PC-3 (cell line): ENCODE measurements at regions not wholly inside any gene's neighbourhood (a gene's known extent, or its start where the extent isn't known, plus 50 kb on each side); places are given as distances from the start of the nearest gene placed in this dataset.

Experiments
- EZH2 ChIP-seq: fragments of 300-600 bp; sonication (generic); IDR thresholded peaks from one replicate; pipeline ENCODE4 v1.6.1; 2017; ENCODE audit warnings: antibody characterized with exemption, mild to moderate bottlenecking, low read length; ENCODE audit not compliant: unreplicated experiment
- EZH2phosphoT487 ChIP-seq: fragments of 300-600 bp; sonication (generic); IDR thresholded peaks from 2 replicates; pipeline ENCODE4 v1.6.1; 2018; ENCODE audit warnings: mild to moderate bottlenecking, antibody characterized with exemption, low read length, borderline replicate concordance
- TF ChIP-seq, protein P1 (sequence below): fragments of 300-600 bp; sonication (generic); conservative IDR thresholded peaks from 2 replicates; pipeline ENCODE4 v1.5.1; 2017; ENCODE audit warnings: antibody characterized with exemption, low read depth, mild to moderate bottlenecking, low read length

GRCh38 chr4:183392377-183392776, 52.1 kb upstream of the CDKN2AIP start:
- TF ChIP-seq, protein P1, sequence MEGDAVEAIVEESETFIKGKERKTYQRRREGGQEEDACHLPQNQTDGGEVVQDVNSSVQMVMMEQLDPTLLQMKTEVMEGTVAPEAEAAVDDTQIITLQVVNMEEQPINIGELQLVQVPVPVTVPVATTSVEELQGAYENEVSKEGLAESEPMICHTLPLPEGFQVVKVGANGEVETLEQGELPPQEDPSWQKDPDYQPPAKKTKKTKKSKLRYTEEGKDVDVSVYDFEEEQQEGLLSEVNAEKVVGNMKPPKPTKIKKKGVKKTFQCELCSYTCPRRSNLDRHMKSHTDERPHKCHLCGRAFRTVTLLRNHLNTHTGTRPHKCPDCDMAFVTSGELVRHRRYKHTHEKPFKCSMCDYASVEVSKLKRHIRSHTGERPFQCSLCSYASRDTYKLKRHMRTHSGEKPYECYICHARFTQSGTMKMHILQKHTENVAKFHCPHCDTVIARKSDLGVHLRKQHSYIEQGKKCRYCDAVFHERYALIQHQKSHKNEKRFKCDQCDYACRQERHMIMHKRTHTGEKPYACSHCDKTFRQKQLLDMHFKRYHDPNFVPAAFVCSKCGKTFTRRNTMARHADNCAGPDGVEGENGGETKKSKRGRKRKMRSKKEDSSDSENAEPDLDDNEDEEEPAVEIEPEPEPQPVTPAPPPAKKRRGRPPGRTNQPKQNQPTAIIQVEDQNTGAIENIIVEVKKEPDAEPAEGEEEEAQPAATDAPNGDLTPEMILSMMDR: no peak
- TF ChIP-seq EZH2: no peak
- TF ChIP-seq EZH2phosphoT487: no peak
